ENCODE measurements at regions not wholly inside any gene's neighbourhood (a gene's known extent, or its start where the extent isn't known, plus 50 kb on each side); places are given as distances from the start of the nearest gene placed in this dataset.

DNA sequence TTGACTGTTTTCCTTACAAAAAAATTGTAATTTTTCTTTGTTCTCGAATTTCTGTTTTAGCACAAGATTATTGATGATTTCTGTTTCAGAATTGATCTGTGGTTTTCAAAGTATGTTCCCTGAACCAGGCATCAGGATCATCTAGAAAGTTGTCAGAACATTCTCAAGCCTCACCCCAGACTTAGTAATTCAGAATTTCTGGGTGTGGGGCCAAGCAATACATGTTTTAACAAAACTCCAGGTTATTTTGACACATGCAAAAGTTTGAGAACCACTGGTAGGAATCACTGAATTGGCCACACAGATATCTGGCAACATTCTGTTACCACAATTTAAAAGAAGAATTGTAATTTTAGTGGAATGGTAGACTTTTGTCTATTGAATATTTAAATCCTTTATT, 1173.9 kb upstream of the LRRTM3 start:
- no peaks in the 10 kb centered on the region for H3K36me3 Mint-ChIP-seq (ENCODE audit: insufficient read depth, unreplicated experiment)
- TF ChIP-seq, protein P1, sequence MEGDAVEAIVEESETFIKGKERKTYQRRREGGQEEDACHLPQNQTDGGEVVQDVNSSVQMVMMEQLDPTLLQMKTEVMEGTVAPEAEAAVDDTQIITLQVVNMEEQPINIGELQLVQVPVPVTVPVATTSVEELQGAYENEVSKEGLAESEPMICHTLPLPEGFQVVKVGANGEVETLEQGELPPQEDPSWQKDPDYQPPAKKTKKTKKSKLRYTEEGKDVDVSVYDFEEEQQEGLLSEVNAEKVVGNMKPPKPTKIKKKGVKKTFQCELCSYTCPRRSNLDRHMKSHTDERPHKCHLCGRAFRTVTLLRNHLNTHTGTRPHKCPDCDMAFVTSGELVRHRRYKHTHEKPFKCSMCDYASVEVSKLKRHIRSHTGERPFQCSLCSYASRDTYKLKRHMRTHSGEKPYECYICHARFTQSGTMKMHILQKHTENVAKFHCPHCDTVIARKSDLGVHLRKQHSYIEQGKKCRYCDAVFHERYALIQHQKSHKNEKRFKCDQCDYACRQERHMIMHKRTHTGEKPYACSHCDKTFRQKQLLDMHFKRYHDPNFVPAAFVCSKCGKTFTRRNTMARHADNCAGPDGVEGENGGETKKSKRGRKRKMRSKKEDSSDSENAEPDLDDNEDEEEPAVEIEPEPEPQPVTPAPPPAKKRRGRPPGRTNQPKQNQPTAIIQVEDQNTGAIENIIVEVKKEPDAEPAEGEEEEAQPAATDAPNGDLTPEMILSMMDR (IDR thresholded peaks at IDR 0.05; ENCODE audit: unreplicated experiment) = no peak
- no peak overlapping the region for H3K27ac Mint-ChIP-seq (ENCODE audit: unreplicated experiment)
- CTCF ChIA-PET = no interaction called here
- peaks cover 17% of the 10 kb centered on the region for H3K4me1 Mint-ChIP-seq (ENCODE audit: low read depth, unreplicated experiment)
- DNase-seq = no peak
- no peak overlapping the region for H3K4me3 Mint-ChIP-seq (ENCODE audit: low read depth, unreplicated experiment)
- BruUV-seq (replicated peaks) = no TSS peak
- H3K9me3 Mint-ChIP-seq (ENCODE audit: low read depth, unreplicated experiment) = peaks cover 2% of the 10 kb centered on the region
- intact Hi-C loops (cut with micrococcal nuclease; ENCODE audit: unreplicated experiment) = loop anchor here (10.0 kb wide), 2 partner anchors 113 to 1127 kb away; no protein-coding TSS in a partner anchor
- no peaks in the 10 kb centered on the region for H3K27me3 Mint-ChIP-seq (ENCODE audit: unreplicated experiment)

GRCh38 chr10:65753532-65753931, 1172.3 kb upstream of the LRRTM3 start:
- peak overlapping the region; percentile 3 for H3K4me3 Mint-ChIP-seq (ENCODE audit: low read depth, unreplicated experiment)
- BruUV-seq (replicated peaks) = no TSS peak
- no peaks in the 10 kb centered on the region for H3K27me3 Mint-ChIP-seq (ENCODE audit: unreplicated experiment)
- DNase-seq = no peak
- no peaks in the 10 kb centered on the region for H3K36me3 Mint-ChIP-seq (ENCODE audit: insufficient read depth, unreplicated experiment)
- intact Hi-C loops (cut with micrococcal nuclease; ENCODE audit: unreplicated experiment) = loop anchor here (10.0 kb wide), 2 partner anchors 111 to 1129 kb away; no protein-coding TSS in a partner anchor
- H3K27ac Mint-ChIP-seq (ENCODE audit: unreplicated experiment) = peak overlapping the region; percentile 13
- CTCF ChIA-PET = no interaction called here
- H3K9me3 Mint-ChIP-seq (ENCODE audit: low read depth, unreplicated experiment) = peaks cover 2% of the 10 kb centered on the region
- TF ChIP-seq, protein P1 (IDR thresholded peaks at IDR 0.05; ENCODE audit: unreplicated experiment) = no peak
- H3K4me1 Mint-ChIP-seq (ENCODE audit: low read depth, unreplicated experiment) = peaks cover 24% of the 10 kb centered on the region

DNA sequence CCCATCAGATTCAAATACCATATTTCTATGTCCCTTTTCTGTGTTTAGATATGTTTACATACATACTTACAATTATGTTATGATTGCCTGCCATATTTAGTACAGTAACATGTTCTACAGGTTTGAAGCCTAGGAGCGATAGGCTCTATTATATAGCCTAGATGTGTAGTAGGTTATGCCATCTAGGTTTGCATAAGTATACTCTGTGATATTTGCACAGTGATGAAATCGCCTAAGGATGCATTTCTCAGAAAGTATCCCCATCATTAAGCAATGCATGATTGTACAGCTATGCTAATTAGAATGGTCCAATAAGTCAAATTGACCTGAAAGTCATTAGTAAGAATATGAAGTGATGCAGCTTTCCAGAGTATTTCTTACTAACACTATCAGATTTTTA, 1171.7 kb upstream of the LRRTM3 start:
- H3K4me3 Mint-ChIP-seq (ENCODE audit: low read depth, unreplicated experiment) = no peak overlapping the region
- no peak for DNase-seq
- CTCF ChIA-PET = no interaction called here
- peaks cover 24% of the 10 kb centered on the region for H3K4me1 Mint-ChIP-seq (ENCODE audit: low read depth, unreplicated experiment)
- TF ChIP-seq, protein P1 (IDR thresholded peaks at IDR 0.05; ENCODE audit: unreplicated experiment) = no peak
- no peaks in the 10 kb centered on the region for H3K36me3 Mint-ChIP-seq (ENCODE audit: insufficient read depth, unreplicated experiment)
- no TSS peak for BruUV-seq (replicated peaks)
- H3K27me3 Mint-ChIP-seq (ENCODE audit: unreplicated experiment) = no peaks in the 10 kb centered on the region
- intact Hi-C loops (cut with micrococcal nuclease; ENCODE audit: unreplicated experiment) = loop anchor here (10.0 kb wide), 2 partner anchors 111 to 1129 kb away; no protein-coding TSS in a partner anchor
- peaks cover 2% of the 10 kb centered on the region for H3K9me3 Mint-ChIP-seq (ENCODE audit: low read depth, unreplicated experiment)
- no peak overlapping the region for H3K27ac Mint-ChIP-seq (ENCODE audit: unreplicated experiment)

DNA sequence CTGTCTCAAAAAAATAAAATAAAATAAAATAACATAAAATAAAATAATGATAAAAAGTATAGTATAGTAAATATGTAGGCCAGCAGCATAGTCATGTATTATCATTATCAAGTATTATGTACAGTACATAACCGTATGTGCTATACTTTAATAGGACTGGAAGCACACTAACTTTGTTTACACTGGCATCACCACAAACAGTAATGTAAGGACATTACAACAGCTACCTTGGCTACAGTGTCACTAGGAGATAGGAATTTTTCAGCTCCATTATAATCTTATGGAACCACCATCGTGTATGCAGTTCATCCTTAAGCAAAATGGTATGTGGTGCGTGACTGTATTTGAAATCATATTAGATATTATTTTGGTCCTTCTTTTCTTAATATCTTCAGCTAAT, 1163.5 kb upstream of the LRRTM3 start:
- intact Hi-C loops (cut with micrococcal nuclease; ENCODE audit: unreplicated experiment) = no loop called here
- CTCF ChIA-PET = no interaction called here
- Mint-ChIP-seq H3K9me3 (ENCODE audit: low read depth, unreplicated experiment) (no peaks in the 10 kb centered on the region), H3K4me3 (ENCODE audit: low read depth, unreplicated experiment) (no peak overlapping the region), H3K4me1 (ENCODE audit: low read depth, unreplicated experiment) (peaks cover 7% of the 10 kb centered on the region), H3K36me3 (ENCODE audit: insufficient read depth, unreplicated experiment) (no peaks in the 10 kb centered on the region), H3K27ac (ENCODE audit: unreplicated experiment) (no peak overlapping the region), H3K27me3 (ENCODE audit: unreplicated experiment) (no peaks in the 10 kb centered on the region)
- BruUV-seq (replicated peaks) = no TSS peak
- TF ChIP-seq, protein P1 (IDR thresholded peaks at IDR 0.05; ENCODE audit: unreplicated experiment) = no peak
- no peak for DNase-seq
